HG03060 (cell line): ENCODE measurements at regions not wholly inside any gene's neighbourhood (a gene's known extent, or its start where the extent isn't known, plus 50 kb on each side); places are given as distances from the start of the nearest gene placed in this dataset.

ENCODE experiments used
- ATAC-seq: cut with Tn5 transposase; IDR thresholded peaks from one replicate; pipeline ENCODE4 v1.9.1; 2021; ENCODE audit warnings: low read depth, moderate number of reproducible peaks; ENCODE audit not compliant: unreplicated experiment

- ATAC-seq = no peak
Observed at GRCh38 chr2:150319658-150320555, 167.6 kb downstream of the RND3 start.

GRCh38 chr2:150319085-150319484 lies 168.4 kb downstream of the RND3 start:
- ATAC-seq = no peak

GRCh38 chr2:150312271-150312670 lies 175.2 kb downstream of the RND3 start:
- no peak for ATAC-seq

DNA sequence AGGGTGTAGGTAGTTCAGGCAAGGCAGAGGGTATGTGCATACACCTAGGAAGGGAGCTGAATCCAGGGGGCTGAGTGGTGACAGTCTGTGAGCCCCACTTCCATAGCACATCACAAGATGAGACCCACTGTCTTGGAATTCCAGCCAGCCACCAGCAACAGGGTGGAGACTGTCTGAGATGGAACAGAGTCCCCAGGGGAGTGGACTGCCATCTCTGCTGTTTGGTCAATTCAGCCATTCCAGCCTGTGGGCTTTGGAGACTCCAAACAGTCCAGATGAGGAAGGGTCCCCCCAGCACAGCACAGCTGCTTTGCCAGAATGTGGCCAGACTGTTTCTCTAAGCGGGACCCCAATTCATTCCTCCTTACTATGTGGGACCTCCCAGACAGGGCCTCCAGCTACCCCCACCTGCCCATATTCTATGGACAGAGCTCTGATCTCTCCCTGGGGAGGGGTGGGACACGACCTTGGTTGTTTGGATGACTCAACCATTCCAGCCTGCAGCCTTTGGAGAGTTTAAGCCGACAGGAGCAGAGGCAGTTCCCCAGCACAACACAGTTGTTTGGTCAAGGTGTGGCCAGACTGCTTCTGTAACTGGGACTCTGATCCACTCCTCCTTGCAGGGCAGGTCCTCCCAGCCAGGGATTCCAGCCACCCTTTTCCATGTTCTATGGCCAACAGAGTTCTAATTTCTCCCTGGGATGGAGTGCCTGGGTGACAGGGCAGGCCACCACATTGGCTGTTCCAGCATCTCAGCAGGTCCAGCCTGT lies 178.0 kb downstream of the RND3 start:
- no peak for ATAC-seq

- ATAC-seq = no peak
Observed at GRCh38 chr2:150307258-150307657, 180.2 kb downstream of the RND3 start.

DNA sequence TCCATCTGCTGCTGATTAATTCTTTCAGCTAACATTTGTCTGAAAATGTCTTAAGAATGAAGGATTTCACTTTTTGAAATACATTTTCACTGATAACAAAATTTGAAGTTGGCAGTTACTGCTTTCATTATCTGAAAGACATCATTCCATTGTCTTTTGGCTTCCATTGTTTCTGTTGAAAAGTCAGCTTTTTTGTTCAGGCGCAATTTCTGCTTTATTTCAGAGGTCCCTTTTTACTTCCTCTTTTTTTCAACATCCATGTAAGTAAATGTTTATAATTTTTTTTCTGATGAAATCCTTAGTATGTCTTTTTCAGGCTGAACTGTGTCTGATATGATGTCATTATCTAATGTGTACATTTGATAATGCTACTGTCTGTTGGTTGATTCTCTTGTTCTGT lies 184.2 kb downstream of the RND3 start:
- ATAC-seq = no peak

DNA sequence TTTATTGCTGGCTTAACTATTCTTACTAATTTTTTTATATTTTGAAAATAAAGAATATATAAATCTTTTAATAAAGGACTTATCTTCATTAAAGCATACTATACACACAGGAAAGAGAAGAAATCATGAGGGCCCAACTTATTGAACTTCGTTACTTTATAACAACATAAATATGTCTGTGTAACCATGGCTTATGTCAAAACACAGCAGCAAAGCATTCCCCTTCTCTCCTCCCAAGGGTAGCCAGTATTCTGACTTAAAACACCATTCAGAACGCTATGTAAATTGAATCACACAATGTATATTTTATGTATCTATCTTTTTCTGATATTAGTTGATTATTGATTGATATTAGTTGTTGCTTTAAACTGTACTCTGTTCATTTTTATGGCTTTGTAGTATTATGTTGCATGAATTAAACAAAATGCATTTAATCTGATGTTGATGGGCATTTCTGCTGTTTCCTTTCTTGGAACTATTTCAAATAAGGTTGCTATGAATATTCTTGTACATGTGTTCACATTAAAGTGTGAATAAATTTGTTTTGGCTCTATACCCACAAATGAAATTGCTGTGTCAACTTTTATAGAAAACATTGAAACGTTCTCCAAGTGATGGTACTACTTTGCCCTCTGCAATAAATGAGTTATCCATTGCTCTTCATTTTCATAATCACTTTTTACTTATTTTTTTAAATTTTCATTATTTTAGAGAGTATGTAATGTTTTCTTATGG lies 188.7 kb downstream of the RND3 start:
- no peak for ATAC-seq

DNA sequence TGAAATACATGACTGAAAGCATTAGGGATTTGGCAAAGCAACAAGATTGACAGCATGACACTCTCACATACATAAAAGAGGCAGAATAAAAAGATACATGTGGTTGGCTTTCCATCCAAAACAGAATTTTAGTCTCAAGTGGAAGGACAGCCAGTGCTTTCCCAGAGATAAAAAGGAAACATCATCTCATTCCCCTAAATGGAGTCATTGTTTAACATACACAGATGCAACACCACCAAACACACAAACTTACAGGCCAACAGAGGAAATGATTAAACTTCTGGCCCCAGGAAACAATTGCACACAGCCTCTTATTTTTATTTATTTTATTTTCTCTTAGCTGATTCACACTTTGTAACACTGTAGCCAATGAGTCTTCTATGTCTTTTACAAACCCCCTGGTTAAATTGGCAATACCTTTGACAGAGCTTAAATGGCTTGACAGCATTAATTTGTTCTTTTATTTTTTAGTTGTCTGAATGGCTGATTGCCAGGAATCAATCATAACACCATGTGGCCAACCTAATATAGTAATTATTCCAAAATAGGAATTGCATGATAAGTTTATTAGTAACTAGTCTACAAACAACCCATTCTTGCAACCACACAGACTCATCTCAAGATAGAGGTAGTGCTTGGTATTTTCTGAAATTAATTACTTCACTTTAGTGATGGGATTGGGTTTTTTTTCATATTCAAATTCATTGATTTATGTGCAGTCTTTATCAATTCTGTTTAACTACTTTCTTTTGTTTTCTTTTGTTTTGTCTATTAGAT lies 190.5 kb downstream of the RND3 start:
- ATAC-seq = no peak

DNA sequence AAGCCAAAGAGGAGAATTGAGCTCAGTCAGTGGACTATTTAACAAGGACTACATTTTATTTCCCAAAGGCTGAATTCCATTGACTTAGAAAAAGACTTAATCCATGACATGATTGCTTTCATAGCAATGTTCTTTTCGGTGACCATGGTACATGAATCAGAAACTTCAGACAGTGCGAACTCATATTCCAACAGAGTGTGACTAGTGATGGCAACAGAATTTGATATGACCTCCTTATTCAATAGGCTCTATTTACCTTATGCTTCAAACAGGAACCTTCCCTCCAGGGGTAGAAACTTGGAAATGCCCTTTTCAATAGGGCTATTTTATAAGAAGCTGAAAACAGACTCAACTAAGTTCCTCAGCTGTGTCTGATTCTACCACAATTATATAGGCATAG lies 191.9 kb downstream of the RND3 start:
- no peak for ATAC-seq

DNA sequence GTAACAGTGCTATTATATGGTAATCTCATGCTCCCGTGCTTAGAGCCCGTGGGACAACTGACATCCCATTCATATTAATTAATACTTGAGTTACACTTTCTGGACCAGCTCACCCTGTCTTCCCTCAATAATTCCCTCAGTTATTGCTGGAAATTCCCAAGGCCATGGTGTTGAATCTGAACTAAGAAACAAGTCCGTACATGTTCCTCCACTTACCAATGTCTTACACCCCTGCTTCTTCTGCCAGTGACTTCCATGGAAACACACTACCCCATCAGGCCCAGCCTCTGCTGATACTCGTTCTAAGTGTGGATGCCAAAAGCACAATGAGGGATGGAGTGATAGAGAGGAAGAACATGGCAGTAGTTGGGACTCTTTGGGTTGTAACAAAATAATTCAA lies 193.7 kb downstream of the RND3 start:
- ATAC-seq = no peak

DNA sequence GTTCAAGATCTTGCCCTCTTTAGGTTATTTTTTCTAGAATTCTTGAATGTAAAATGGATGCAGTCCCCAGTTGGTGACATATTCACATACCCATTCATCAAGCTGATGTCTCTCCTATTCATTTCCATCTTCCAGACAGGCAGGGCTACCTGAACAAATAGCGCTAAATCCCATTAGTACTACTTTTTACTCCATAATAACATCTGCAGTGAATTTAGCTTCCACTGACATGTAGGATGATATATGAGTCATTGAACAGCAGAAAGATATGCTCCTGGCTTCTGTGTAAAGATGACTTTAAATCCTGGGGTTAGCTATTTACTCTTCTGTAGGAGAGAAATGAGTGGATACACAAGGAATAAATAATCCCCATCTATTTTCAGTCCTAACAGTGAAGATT lies 194.7 kb downstream of the RND3 start:
- no peak for ATAC-seq

DNA sequence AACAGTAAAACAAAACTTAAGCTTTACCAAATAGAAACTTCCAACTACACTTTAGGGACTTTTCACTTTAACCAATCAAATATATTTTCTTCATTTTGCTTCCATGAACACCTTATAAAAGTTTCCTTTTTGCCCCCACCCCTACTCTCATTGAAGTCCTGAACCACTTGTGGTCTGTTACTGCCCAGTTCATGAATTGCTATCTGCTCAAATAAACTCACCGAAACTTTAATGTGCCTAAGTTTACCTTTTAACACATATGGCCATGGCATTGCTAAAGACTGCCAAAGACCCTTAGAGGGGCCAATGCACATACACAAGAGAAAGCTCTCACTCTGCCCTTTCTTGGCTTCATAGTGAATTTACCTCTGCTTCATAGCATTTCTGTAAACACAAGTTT lies 195.3 kb downstream of the RND3 start:
- no peak for ATAC-seq

- no peak for ATAC-seq
Observed at GRCh38 chr2:150286730-150287362, 200.6 kb downstream of the RND3 start.

GRCh38 chr2:150284116-150284515 lies 203.4 kb downstream of the RND3 start:
- ATAC-seq = no peak

DNA sequence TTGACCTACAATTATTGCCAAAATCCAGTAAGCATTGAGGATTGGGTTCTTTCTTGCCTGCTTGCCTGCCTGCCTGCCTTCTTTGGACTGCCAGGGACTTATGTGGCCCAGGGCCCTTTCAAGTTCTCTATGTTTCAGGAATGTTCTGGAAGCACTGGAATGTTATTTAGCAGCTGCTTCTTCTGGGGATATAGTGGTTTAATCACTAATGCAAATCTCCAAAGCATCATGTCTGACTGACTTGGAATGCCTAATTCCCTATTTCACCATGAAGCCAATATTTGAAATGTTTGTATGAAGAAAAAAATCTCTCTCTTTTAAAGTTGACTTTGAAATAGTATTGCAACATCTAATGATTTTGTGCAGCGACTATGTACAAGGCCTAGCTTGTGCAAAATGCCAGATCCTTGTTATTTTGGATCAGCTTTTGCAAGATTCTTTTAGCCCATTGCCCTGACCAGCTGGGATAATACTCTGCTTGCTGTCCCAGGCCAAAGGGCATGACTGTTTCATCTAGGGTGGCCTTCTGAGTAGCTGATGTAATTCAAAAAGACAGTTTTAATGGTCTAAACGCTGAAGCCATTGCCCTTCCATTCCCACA lies 204.6 kb downstream of the RND3 start:
- ATAC-seq = no peak

DNA sequence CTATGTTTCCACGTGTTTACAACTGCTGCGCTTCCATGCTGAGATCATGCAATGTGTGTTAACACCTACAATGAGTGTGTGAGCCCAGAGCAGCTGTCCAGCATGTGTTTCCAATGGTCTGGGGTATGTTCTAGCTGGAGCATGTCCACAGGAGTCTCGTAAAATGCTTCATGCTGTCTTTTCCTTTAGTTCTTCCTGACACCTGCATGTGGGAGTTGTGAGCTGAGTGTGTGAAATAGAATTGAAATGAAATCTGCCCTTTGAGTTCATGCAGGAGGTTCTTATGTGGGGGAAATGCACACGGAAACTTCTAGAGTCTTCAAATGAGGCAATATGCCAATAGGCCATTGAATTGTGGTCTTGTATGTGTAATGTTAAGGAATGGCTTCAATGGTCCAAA lies 205.1 kb downstream of the RND3 start:
- no peak for ATAC-seq

- ATAC-seq = no peak
Observed at GRCh38 chr2:150280231-150280630, 207.2 kb downstream of the RND3 start.

DNA sequence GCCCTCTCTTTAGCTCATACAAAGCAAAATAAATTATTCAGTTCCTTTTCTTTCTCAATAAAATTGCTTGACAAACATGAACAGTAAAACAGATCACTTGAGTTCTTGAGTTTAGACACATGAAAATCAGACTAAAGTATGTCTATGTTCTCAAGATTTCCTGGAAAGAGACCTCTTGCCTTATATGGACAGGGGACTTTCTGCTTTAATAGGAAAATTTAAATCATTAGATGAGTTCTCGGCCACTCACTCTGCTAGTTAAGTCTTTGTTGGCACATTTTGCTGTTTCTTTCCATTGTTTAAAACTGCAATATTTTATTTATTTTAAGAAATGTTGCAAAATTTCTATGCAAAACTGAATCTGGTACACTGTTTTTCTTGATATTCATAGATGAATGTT lies 207.8 kb downstream of the RND3 start:
- ATAC-seq = no peak

DNA sequence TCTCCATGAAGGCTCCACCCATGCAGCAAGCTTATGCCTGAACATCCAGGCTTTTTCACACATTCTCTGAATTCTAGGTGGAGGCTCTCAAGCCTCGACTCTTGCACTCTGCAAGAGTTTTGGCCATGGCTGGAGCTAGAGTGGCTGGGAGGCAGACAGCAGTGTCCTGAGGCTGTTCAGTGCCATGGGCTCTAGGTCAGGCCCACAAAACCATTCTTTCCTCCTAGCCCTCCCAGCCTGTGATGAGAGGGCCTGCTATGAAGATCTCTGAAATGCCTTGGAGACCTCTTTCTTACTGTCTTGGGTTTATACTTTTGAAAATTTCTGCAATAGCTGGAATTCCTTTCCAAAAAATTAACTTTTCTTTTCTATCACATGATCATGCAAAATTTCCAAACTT lies 210.7 kb downstream of the RND3 start:
- ATAC-seq = no peak

GRCh38 chr2:150274108-150274507 lies 213.4 kb downstream of the RND3 start:
- ATAC-seq = no peak
